IMR-90 (cell line): ENCODE measurements at regions not wholly inside any gene's neighbourhood (a gene's known extent, or its start where the extent isn't known, plus 50 kb on each side); places are given as distances from the start of the nearest gene placed in this dataset.

Source experiments
- ATAC-seq: fragments of 200-7000 bp; cut with Tn5 transposase; 2 replicates; pipeline ENCODE4 v1.9.1; 2020; ENCODE audit warnings: low read depth, mild to moderate bottlenecking, moderate library complexity
- BruUV-seq: library from RNA; stranded (reverse); fragments of 400-500 nt; replicated peaks from 2 replicates; lab custom pipeline; 2021; lab: Mats Ljungman, UMichigan
- CTCF ChIA-PET: fragments of 300-600 bp; formaldehyde crosslinking; extraction: SDS; loops from one replicate; lab custom pipeline; 2021; ENCODE audit warnings: antibody characterized with exemption; lab: Yijun Ruan, JAX
- POLR2A ChIA-PET: fragments of 300-600 bp; sonication (Branson Sonifier 250); formaldehyde crosslinking; loops from one replicate; lab custom pipeline; 2022; ENCODE audit warnings: antibody characterized with exemption; ENCODE audit not compliant: unreplicated experiment; lab: Charles Lee
- DNase-seq: peaks from one replicate; pipeline ENCODE4 v3.0.0; 2013
- H2AFZ ChIP-seq: replicated peaks from 2 replicates; pipeline ENCODE3; 2013; ENCODE audit warnings: low read length, mild to moderate bottlenecking; ENCODE audit not compliant: poor library complexity
- H2AK5ac ChIP-seq: 2 replicates; pipeline ENCODE4 v1.6.1; 2013; ENCODE audit warnings: low read depth, low read length, inconsistent platforms
- H2AK9ac ChIP-seq: replicated peaks from 2 replicates; pipeline ENCODE3; 2013; ENCODE audit warnings: mild to moderate bottlenecking, low read depth, low read length, moderate library complexity; ENCODE audit not compliant: poor library complexity
- H2BK120ac ChIP-seq: 2 replicates; pipeline ENCODE4 v1.6.1; 2013; ENCODE audit warnings: low read depth, low read length, inconsistent platforms
- H2BK15ac ChIP-seq: 3 replicates; pipeline ENCODE4 v1.6.1; 2013; ENCODE audit warnings: low read depth, low read length, inconsistent platforms
- H2BK20ac ChIP-seq: 2 replicates; pipeline ENCODE4 v1.6.1; 2013; ENCODE audit warnings: low read depth, mild to moderate bottlenecking, inconsistent platforms, low read length, moderate library complexity
- H2BK5ac ChIP-seq: 2 replicates; pipeline ENCODE4 v1.6.1; 2013; ENCODE audit warnings: mild to moderate bottlenecking, low read depth, low read length, inconsistent platforms; ENCODE audit not compliant: poor library complexity, severe bottlenecking
- H3K14ac ChIP-seq: replicated peaks from 2 replicates; pipeline ENCODE4 v1.6.1; 2013; ENCODE audit warnings: low read depth, low read length, inconsistent platforms
- H3K18ac ChIP-seq: 2 replicates; pipeline ENCODE4 v1.6.1; 2013; ENCODE audit warnings: low read depth, low read length, control low read depth
- H3K23ac ChIP-seq: 2 replicates; pipeline ENCODE4 v1.6.1; 2013; ENCODE audit warnings: low read depth, low read length, inconsistent platforms
- H3K27ac ChIP-seq: 2 replicates; pipeline ENCODE4 v1.5.1; 2013; ENCODE audit warnings: mild to moderate bottlenecking, control low read depth, low read length; ENCODE audit not compliant: insufficient read depth
- H3K27me3 ChIP-seq: 2 replicates; pipeline ENCODE4 v1.6.1; 2013; ENCODE audit warnings: low read length; ENCODE audit not compliant: control insufficient read depth, insufficient read depth
- H3K36me3 ChIP-seq: 2 replicates; pipeline ENCODE4 v1.6.1; 2013; ENCODE audit warnings: low read length, mixed read lengths; ENCODE audit not compliant: control insufficient read depth, insufficient read depth
- H3K4ac ChIP-seq: 2 replicates; pipeline ENCODE4 v1.6.1; 2013; ENCODE audit warnings: low read depth, low read length, inconsistent platforms
- H3K4me1 ChIP-seq: 2 replicates; pipeline ENCODE4 v1.6.1; 2013; ENCODE audit warnings: low read length, mixed read lengths; ENCODE audit not compliant: control insufficient read depth, insufficient read depth
- H3K4me2 ChIP-seq: 2 replicates; pipeline ENCODE4 v1.6.1; 2013; ENCODE audit warnings: low read depth, mild to moderate bottlenecking, control low read depth, low read length, moderate library complexity
- H3K4me3 ChIP-seq: 2 replicates; pipeline ENCODE4 v1.5.1; 2013; ENCODE audit warnings: low read depth, mild to moderate bottlenecking, control low read depth, low read length, moderate library complexity; ENCODE audit not compliant: insufficient read depth
- H3K56ac ChIP-seq: 2 replicates; pipeline ENCODE4 v1.6.1; 2013; ENCODE audit warnings: low read length, inconsistent platforms; ENCODE audit not compliant: insufficient read depth; ENCODE audit errors: extremely low read depth
- H3K79me1 ChIP-seq, 2 experiments: 2 replicates each; pipeline ENCODE4 v1.6.1; 2013; ENCODE audit warnings: low read length in 2 of 2, inconsistent platforms in 1 of 2, low read depth in 1 of 2
- H3K9ac ChIP-seq: 2 replicates; pipeline ENCODE4 v1.6.1; 2013; ENCODE audit warnings: low read depth, low read length, control low read depth
- H3K9me1 ChIP-seq: 2 replicates; pipeline ENCODE4 v1.6.1; 2013; ENCODE audit warnings: low read length, inconsistent platforms; ENCODE audit not compliant: insufficient read depth
- H3K9me3 ChIP-seq: 2 replicates; pipeline ENCODE4 v1.6.1; 2013; ENCODE audit warnings: low read length; ENCODE audit not compliant: control insufficient read depth, insufficient read depth
- H4K20me1 ChIP-seq: 2 replicates; pipeline ENCODE4 v1.6.1; 2013; ENCODE audit warnings: low read length, inconsistent platforms; ENCODE audit not compliant: insufficient read depth
- H4K5ac ChIP-seq: 2 replicates; pipeline ENCODE4 v1.6.1; 2013; ENCODE audit warnings: mild to moderate bottlenecking, low read depth, low read length, control low read depth
- H4K8ac ChIP-seq, 2 experiments: 2 replicates each; pipeline ENCODE4 v1.6.1; 2013; ENCODE audit warnings: low read depth in 2 of 2, low read length in 2 of 2, control low read depth in 1 of 2, inconsistent platforms in 1 of 2
- H4K91ac ChIP-seq: 2 replicates; pipeline ENCODE4 v1.6.1; 2013; ENCODE audit warnings: low read depth, low read length, inconsistent platforms; ENCODE audit not compliant: insufficient read depth
- BHLHE40 ChIP-seq: fragments of 150-350 bp; IDR thresholded peaks from 2 replicates; pipeline ENCODE4 v1.6.1; 2016; ENCODE audit warnings: mild to moderate bottlenecking, low read depth, low read length
- CHD1 ChIP-seq: IDR thresholded peaks from 2 replicates; pipeline ENCODE4 v1.6.1; 2012; ENCODE audit warnings: low read depth, low read length, improper control_type of control experiment
- CTCF ChIP-seq: conservative IDR thresholded peaks from 2 replicates; pipeline ENCODE4 v1.5.1; 2012; ENCODE audit warnings: mild to moderate bottlenecking, low read depth, low read length, improper control_type of control experiment
- MAFK ChIP-seq: IDR thresholded peaks from 2 replicates; pipeline ENCODE4 v1.6.1; 2012; ENCODE audit warnings: low read depth, low read length, improper control_type of control experiment
- WGBS, 2 experiments: methylation state at CpG; one replicate each; pipeline versions ENCODE4 v1.1.5 to v1.1.7; 2013; ENCODE audit warnings: missing lambda C conversion rate in 2 of 2; ENCODE audit not compliant: insufficient read length in 1 of 2; ENCODE audit errors: extremely low coverage in 2 of 2; 5-methylcytosine and 5-hydroxymethylcytosine counted together
- dilution Hi-C: fragments of 300-500 bp; cut with HindIII; formaldehyde crosslinking; loops from one replicate; pipeline ENCODE4 v1.14.3; 2018; ENCODE audit warnings: low sequenced_read_pairs; ENCODE audit not compliant: unreplicated experiment
- in situ Hi-C: fragments of 300-500 bp; cut with MboI; formaldehyde crosslinking; loops from 3 replicates; pipeline ENCODE4 v1.14.3; 2019; ENCODE audit warnings: low sequenced_read_pairs, inconsistent platforms, mixed read lengths
- intact Hi-C: fragments of 100-400 bp; cut with micrococcal nuclease; formaldehyde crosslinking; loops from 2 replicates; pipeline ENCODE4 v1.10.0; 2022

GRCh38 chr21:18772404-18772803 lies 368.8 kb upstream of the TMPRSS15 start:
- ATAC-seq, result no peak

More at GRCh38 chr21:18772404-18772803, 368.8 kb upstream of the TMPRSS15 start:
- no CpG with 5 or more reads among the region's 2 CpGs for WGBS, 2 experiments
- intact Hi-C loops, result no loop called here
- Histone ChIP-seq H3K79me1 (no peaks in the 10 kb centered on the region), H3K9me3 (0 out of 2 replicates have a peak, but pooled peaks cover 3% of the 10 kb centered on the region), H3K27me3 (no peaks in the 10 kb centered on the region), H4K5ac (no peak overlapping the region), H3K23ac (no peak overlapping the region), H3K4me2 (no peak overlapping the region), H3K9ac (no peak overlapping the region), H3K27ac (no peak overlapping the region), H2BK120ac (no peak overlapping the region), H3K36me3 (no peaks in the 10 kb centered on the region), H2BK15ac (no peak overlapping the region), H3K4me1 (no peaks in the 10 kb centered on the region), H3K9me1 (no peaks in the 10 kb centered on the region), H3K4ac (no peak overlapping the region), H3K56ac (no peak overlapping the region), H4K91ac (no peak overlapping the region), H2BK20ac (no peak overlapping the region), H3K4me3 (no peak overlapping the region), H2BK5ac (no peak overlapping the region), H4K8ac (no peak overlapping the region), H3K14ac (no peak overlapping the region), H3K18ac (no peak overlapping the region), H2AK9ac (no peak overlapping the region), H4K20me1 (no peaks in the 10 kb centered on the region), H2AFZ (no peak overlapping the region), H2AK5ac (no peak overlapping the region)
- BruUV-seq, result no TSS peak
- DNase-seq, result no peak
- in situ Hi-C loops, result no loop called here
- TF ChIP-seq BHLHE40 (no peak), CTCF (no peak), MAFK (no peak), CHD1 (no peak)
- POLR2A ChIA-PET, result no interaction called here
- CTCF ChIA-PET, result no interaction called here
- dilution Hi-C loops, result no loop called here
